Activated naive CD4-positive, alpha-beta T cell treated with anti-CD3 and anti-CD28 coated beads, Interleukin-2, amount 10 ng/mL, durations not matched to agents 7 days and 5 days (primary cell): ENCODE measurements at regions not wholly inside any gene's neighbourhood (a gene's known extent, or its start where the extent isn't known, plus 50 kb on each side); places are given as distances from the start of the nearest gene placed in this dataset.

Experiments used
- CTCF ChIA-PET: fragments of 350-600 bp; sonication (Branson Sonifier 250); formaldehyde crosslinking; loops from one replicate; lab custom pipeline; 2021; ENCODE audit warnings: antibody characterized with exemption; lab: Charles Lee
- DNase-seq: peaks from one replicate; pipeline ENCODE4 v3.0.0-alpha.2; 2020
- H3K27ac Mint-ChIP-seq: one replicate; pipeline ENCODE4 v1.8.0; 2021; ENCODE audit warnings: mild to moderate bottlenecking, moderate library complexity, mixed read lengths
- H3K27me3 Mint-ChIP-seq: one replicate; pipeline ENCODE4 v1.8.0; 2021; ENCODE audit warnings: mild to moderate bottlenecking, mixed read lengths
- H3K36me3 Mint-ChIP-seq: one replicate; pipeline ENCODE4 v1.8.0; 2021; ENCODE audit warnings: mixed read lengths
- H3K4me1 Mint-ChIP-seq: one replicate; pipeline ENCODE4 v1.8.0; 2021; ENCODE audit warnings: mixed read lengths
- H3K4me3 Mint-ChIP-seq: one replicate; pipeline ENCODE4 v1.8.0; 2021; ENCODE audit warnings: mild to moderate bottlenecking, moderate library complexity, mixed read lengths
- H3K9me3 Mint-ChIP-seq: one replicate; pipeline ENCODE4 v1.8.0; 2021; ENCODE audit warnings: mixed read lengths

GRCh38 chr10:61151059-61151458 lies 207.1 kb upstream of the RHOBTB1 start:
- no peaks in the 10 kb centered on the region for H3K4me1 Mint-ChIP-seq
- CTCF ChIA-PET: no interaction called here
- no peak for DNase-seq
- H3K27ac Mint-ChIP-seq: no peak overlapping the region
- H3K4me3 Mint-ChIP-seq: no peak overlapping the region
- no peaks in the 10 kb centered on the region for H3K27me3 Mint-ChIP-seq
- no peaks in the 10 kb centered on the region for H3K9me3 Mint-ChIP-seq
- no peaks in the 10 kb centered on the region for H3K36me3 Mint-ChIP-seq

- CTCF ChIA-PET: interaction anchor here (1.6 kb wide), 1 partner anchor 8 kb away, joined by 7 read pairs; no protein-coding TSS in a partner anchor
- Mint-ChIP-seq H3K4me3 (no peak overlapping the region), H3K9me3 (no peaks in the 10 kb centered on the region), H3K27ac (no peak overlapping the region), H3K27me3 (peaks cover 11% of the 10 kb centered on the region), H3K36me3 (no peaks in the 10 kb centered on the region), H3K4me1 (no peaks in the 10 kb centered on the region)
- DNase-seq: no peak
Observed at GRCh38 chr10:61148451-61148850, 204.5 kb upstream of the RHOBTB1 start.

GRCh38 chr10:61142987-61143386 lies 199.0 kb upstream of the RHOBTB1 start:
- peaks cover 18% of the 10 kb centered on the region for H3K27me3 Mint-ChIP-seq
- no peaks in the 10 kb centered on the region for H3K36me3 Mint-ChIP-seq
- H3K4me3 Mint-ChIP-seq: no peak overlapping the region
- no peaks in the 10 kb centered on the region for H3K4me1 Mint-ChIP-seq
- no peak for DNase-seq
- H3K27ac Mint-ChIP-seq: no peak overlapping the region
- CTCF ChIA-PET: no interaction called here
- no peaks in the 10 kb centered on the region for H3K9me3 Mint-ChIP-seq

- H3K27ac Mint-ChIP-seq: no peak overlapping the region
- DNase-seq: no peak
- CTCF ChIA-PET: interaction anchor here (0.8 to 2.2 kb wide), 16 partner anchors 8 to 756 kb away, joined by 3 to 13 read pairs (median 4); no protein-coding TSS in a partner anchor
- peaks cover 18% of the 10 kb centered on the region for H3K27me3 Mint-ChIP-seq
- no peaks in the 10 kb centered on the region for H3K4me1 Mint-ChIP-seq
- no peak overlapping the region for H3K4me3 Mint-ChIP-seq
- no peaks in the 10 kb centered on the region for H3K9me3 Mint-ChIP-seq
- no peaks in the 10 kb centered on the region for H3K36me3 Mint-ChIP-seq
Observed at GRCh38 chr10:61140765-61141392, 196.9 kb upstream of the RHOBTB1 start.

- DNase-seq: no peak
Observed at GRCh38 chr10:61139592-61139953, 195.6 kb upstream of the RHOBTB1 start.

GRCh38 chr10:61138708-61139591 lies 195.0 kb upstream of the RHOBTB1 start:
- no peaks in the 10 kb centered on the region for H3K36me3 Mint-ChIP-seq
- H3K27ac Mint-ChIP-seq: no peak overlapping the region
- DNase-seq: no peak
- H3K27me3 Mint-ChIP-seq: peaks cover 10% of the 10 kb centered on the region
- no peak overlapping the region for H3K4me3 Mint-ChIP-seq
- no peaks in the 10 kb centered on the region for H3K9me3 Mint-ChIP-seq
- CTCF ChIA-PET: interaction anchor here (2.2 kb wide), 1 partner anchor 9 kb away, joined by 13 read pairs; no protein-coding TSS in a partner anchor
- H3K4me1 Mint-ChIP-seq: no peaks in the 10 kb centered on the region

More at GRCh38 chr10:61139592-61139953, 195.6 kb upstream of the RHOBTB1 start:
- H3K4me3 Mint-ChIP-seq: no peak overlapping the region
- H3K27me3 Mint-ChIP-seq: peaks cover 14% of the 10 kb centered on the region
- CTCF ChIA-PET: interaction anchor here (2.0 to 2.2 kb wide), 2 partner anchors 9 to 10 kb away, joined by 7 to 13 read pairs; no protein-coding TSS in a partner anchor
- H3K27ac Mint-ChIP-seq: no peak overlapping the region
- H3K9me3 Mint-ChIP-seq: no peaks in the 10 kb centered on the region
- H3K4me1 Mint-ChIP-seq: no peaks in the 10 kb centered on the region
- no peaks in the 10 kb centered on the region for H3K36me3 Mint-ChIP-seq

- CTCF ChIA-PET: no interaction called here
- Mint-ChIP-seq H3K27me3 (peaks cover 8% of the 10 kb centered on the region), H3K4me1 (no peaks in the 10 kb centered on the region), H3K9me3 (no peaks in the 10 kb centered on the region), H3K27ac (no peak overlapping the region), H3K4me3 (no peak overlapping the region), H3K36me3 (no peaks in the 10 kb centered on the region)
- no peak for DNase-seq
Observed at GRCh38 chr10:61136139-61136538, 192.2 kb upstream of the RHOBTB1 start.

- Mint-ChIP-seq H3K4me3 (no peak overlapping the region), H3K27me3 (peaks cover 8% of the 10 kb centered on the region), H3K9me3 (no peaks in the 10 kb centered on the region), H3K27ac (no peak overlapping the region), H3K36me3 (no peaks in the 10 kb centered on the region), H3K4me1 (no peaks in the 10 kb centered on the region)
- DNase-seq: no peak
- CTCF ChIA-PET: no interaction called here
Observed at GRCh38 chr10:61135276-61135721, 191.3 kb upstream of the RHOBTB1 start.

GRCh38 chr10:61130366-61130765 lies 186.4 kb upstream of the RHOBTB1 start:
- CTCF ChIA-PET: interaction anchor here (2.9 kb wide), 1 partner anchor 10 kb away, joined by 13 read pairs; no protein-coding TSS in a partner anchor
- Mint-ChIP-seq H3K27ac (no peak overlapping the region), H3K4me1 (peaks cover 4% of the 10 kb centered on the region), H3K27me3 (no peaks in the 10 kb centered on the region), H3K36me3 (no peaks in the 10 kb centered on the region), H3K4me3 (no peak overlapping the region), H3K9me3 (peaks cover 1% of the 10 kb centered on the region)
- no peak for DNase-seq

- CTCF ChIA-PET: interaction anchor here (0.6 to 1.0 kb wide), 2 partner anchors 13 to 105 kb away, joined by 3 read pairs; no protein-coding TSS in a partner anchor
- Mint-ChIP-seq H3K4me1 (peaks cover 4% of the 10 kb centered on the region), H3K27me3 (no peaks in the 10 kb centered on the region), H3K9me3 (peaks cover 1% of the 10 kb centered on the region), H3K27ac (no peak overlapping the region), H3K36me3 (no peaks in the 10 kb centered on the region), H3K4me3 (no peak overlapping the region)
- no peak for DNase-seq
Observed at GRCh38 chr10:61128196-61128595, 184.2 kb upstream of the RHOBTB1 start.

GRCh38 chr10:61125560-61126170 lies 181.7 kb upstream of the RHOBTB1 start:
- H3K9me3 Mint-ChIP-seq: peaks cover 1% of the 10 kb centered on the region
- H3K36me3 Mint-ChIP-seq: no peaks in the 10 kb centered on the region
- DNase-seq: no peak
- peaks cover 4% of the 10 kb centered on the region for H3K4me1 Mint-ChIP-seq
- H3K27ac Mint-ChIP-seq: no peak overlapping the region
- no peaks in the 10 kb centered on the region for H3K27me3 Mint-ChIP-seq
- CTCF ChIA-PET: interaction anchor here (1.1 kb wide), 1 partner anchor 913 kb away, joined by 3 read pairs; no protein-coding TSS in a partner anchor
- no peak overlapping the region for H3K4me3 Mint-ChIP-seq

GRCh38 chr10:61124756-61125530 lies 181.0 kb upstream of the RHOBTB1 start:
- H3K27me3 Mint-ChIP-seq: no peaks in the 10 kb centered on the region
- DNase-seq: no peak
- CTCF ChIA-PET: interaction anchor here (1.0 kb wide), 1 partner anchor 16 kb away, joined by 3 read pairs; no protein-coding TSS in a partner anchor
- no peaks in the 10 kb centered on the region for H3K36me3 Mint-ChIP-seq
- H3K9me3 Mint-ChIP-seq: peaks cover 1% of the 10 kb centered on the region
- H3K27ac Mint-ChIP-seq: no peak overlapping the region
- peaks cover 4% of the 10 kb centered on the region for H3K4me1 Mint-ChIP-seq
- H3K4me3 Mint-ChIP-seq: no peak overlapping the region

- H3K27ac Mint-ChIP-seq: no peak overlapping the region
- CTCF ChIA-PET: no interaction called here
- no peak for DNase-seq
- no peaks in the 10 kb centered on the region for H3K27me3 Mint-ChIP-seq
- no peak overlapping the region for H3K4me3 Mint-ChIP-seq
- no peaks in the 10 kb centered on the region for H3K36me3 Mint-ChIP-seq
- H3K9me3 Mint-ChIP-seq: no peaks in the 10 kb centered on the region
- peaks cover 4% of the 10 kb centered on the region for H3K4me1 Mint-ChIP-seq
Observed at GRCh38 chr10:61120805-61121204, 176.8 kb upstream of the RHOBTB1 start.
